Stimulated activated CD8-positive, alpha-beta memory T cell treated with anti-CD3 and anti-CD28 coated beads, Interleukin-4, amount 100 ng/mL, for 48 hours (primary cell): ENCODE measurements at regions not wholly inside any gene's neighbourhood (a gene's known extent, or its start where the extent isn't known, plus 50 kb on each side); places are given as distances from the start of the nearest gene placed in this dataset.
"Not testable (repeated sequence)": the region's sequence is repeated elsewhere in the genome, so short reads cannot be mapped to it uniquely, and the experiment has no call there.

ENCODE experiments used
- DNase-seq: peaks from one replicate; pipeline ENCODE4 v3.0.0-alpha.2; 2020

DNA sequence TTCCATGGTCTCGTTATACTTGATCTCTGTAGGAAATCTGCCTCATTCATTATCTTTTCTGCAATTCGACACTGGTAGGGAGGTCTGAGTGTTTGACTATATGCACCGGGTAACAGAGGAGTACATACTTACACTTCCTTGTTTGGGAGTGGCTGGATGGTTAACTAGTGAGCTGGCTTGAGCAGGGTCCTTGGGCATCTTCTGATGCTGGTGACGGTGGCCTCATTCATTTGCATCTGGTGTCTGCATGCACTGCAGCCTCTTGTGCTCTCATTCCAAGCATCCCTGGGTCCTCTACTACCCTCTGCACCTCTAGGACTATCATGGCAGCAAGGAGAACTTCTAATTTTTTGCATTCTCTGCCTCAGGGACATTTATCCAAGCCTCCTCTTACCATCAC lies 100.0 kb upstream of the TCF4 start:
- no peak for DNase-seq

DNA sequence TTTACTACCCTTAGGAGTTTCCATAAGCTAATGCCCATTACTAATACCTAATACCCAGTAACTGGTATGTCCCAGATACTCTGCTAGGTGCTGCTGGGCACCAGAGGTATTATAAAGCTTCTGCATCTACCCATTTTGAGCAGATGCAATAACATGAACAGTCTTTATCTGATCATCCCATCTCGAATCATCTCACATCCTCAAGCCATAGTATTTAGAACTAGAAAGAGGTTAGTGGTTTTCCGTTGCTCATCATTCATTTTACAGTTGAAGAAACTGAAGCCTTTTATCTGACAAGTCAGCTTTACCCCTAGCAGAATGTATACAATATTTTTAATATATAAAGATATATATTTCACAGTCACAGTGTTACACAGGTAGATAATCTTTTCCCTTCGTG lies 99.1 kb upstream of the TCF4 start:
- no peak for DNase-seq

DNA sequence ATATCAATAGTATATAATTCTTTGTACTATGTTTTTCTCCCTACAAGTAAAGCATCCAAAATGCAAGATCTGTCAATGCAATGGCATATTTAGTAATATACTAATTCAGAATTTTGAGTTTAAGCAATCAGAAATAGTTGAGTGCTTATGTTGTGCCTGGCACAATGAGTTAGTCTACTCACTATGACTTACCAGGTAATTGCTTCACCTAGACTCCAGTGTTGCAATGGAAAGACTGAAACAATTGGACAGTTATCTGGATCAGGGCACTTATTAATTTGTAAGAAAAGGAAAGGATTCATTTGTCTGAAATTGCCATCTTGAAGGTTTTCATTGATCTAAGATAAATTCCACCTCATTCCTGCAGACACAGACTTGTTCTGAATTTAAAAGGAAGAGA lies 97.6 kb upstream of the TCF4 start:
- no peak for DNase-seq

DNA sequence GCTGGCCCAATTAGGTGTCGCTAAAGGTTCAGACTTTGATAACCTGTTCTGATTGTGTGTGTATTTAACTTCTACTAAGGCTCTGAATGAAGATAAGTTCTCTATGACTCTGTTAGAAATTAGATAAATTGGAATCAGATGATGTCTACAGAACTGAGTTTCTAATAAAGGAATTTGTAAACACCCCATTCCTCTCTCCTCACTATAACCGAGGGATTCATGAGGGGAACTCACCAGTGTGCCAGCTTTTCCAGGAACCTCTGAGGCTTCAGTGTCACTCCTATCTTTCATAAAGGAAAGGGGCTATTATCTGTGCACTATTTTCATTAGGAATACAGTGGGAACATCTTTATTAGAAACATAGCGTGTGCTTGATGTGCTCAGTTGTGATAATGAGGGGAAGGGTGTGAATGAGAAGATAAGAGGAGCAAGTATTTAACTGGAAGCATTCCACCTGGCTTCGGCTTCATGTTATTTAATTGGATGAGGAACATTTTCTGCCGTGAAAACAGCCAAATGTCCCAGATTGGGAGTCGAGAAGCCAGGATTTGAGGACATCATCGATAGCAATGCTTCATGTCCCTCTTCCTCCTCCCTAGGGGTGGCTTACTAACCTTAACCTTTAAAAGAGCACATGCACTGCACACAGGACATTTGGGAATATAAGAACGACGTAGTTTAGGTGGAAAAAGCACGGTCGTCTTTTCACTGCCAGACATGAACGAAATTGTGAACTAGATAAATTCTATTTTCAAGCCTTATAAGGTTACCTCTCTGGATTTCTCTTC lies 84.8 kb upstream of the TCF4 start:
- no peak for DNase-seq

DNA sequence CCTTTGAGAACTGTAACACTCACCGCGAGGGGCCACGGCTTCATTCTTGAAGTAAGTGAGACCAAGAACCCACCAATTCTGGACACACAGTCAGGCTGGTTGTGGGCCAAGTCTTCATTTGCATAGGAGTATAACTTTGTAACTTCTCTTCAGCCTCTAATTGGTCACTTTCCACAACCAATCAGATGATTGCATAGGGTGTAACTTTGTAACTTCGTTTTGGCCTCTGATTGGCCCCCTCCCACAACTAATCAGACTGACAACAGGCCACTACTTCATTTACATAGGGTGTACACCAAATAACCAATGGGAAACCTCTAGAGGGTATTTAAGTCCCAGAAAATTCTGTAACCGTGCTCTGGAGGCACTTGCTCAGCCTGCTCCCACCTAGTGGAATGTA lies 77.5 kb upstream of the TCF4 start:
- DNase-seq = no peak

DNA sequence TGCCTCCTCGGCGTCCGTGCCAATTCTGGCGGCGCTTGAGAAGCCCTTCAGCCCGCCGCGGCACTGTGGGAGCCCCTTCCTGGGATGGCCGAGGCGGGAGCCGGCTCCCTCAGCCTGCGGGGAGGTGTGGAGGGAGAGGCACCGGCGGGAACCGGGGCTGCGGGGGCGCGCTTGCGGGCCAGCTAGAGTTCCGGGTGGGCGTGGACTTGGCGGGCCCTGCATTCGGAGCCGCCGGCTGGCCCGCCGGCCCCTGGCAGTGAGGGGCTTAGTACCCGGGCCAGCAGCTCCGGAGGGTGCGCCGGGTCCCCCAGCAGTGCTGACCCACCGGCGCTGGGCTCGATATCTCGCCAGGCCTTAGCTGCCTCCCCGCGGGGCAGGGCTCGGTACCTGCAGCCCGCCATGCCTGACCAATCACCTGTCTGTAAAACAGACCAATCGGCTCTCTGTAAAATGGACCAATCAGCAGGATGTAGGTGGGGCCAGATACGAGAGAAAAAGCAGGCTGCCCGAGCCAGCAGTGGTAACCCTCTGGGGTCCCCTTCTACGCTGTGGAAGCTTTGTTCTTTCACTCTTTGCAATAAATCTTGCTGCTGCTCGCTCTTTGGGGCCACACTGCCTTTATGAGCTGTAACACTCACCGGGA lies 76.9 kb upstream of the TCF4 start:
- not testable (repeated sequence) for DNase-seq

DNA sequence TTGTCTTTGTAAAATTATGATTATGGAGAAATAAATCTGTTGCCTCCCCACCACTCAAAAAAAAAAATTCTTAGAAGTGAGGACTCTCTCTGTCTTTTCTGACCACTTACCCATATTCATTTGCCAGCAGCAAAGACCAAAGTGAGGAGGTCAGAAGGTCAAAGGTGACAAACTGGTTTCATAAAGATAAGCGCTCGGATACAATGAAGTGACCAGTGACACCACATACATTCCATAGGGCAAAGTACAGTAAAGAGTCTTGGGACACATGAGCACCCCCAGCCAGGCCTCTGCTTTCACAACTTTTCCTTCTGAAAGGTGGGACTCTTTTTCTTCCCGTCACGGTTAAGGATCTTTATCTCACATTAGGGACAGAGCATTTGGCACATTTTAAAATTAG lies 75.9 kb upstream of the TCF4 start:
- no peak for DNase-seq

DNA sequence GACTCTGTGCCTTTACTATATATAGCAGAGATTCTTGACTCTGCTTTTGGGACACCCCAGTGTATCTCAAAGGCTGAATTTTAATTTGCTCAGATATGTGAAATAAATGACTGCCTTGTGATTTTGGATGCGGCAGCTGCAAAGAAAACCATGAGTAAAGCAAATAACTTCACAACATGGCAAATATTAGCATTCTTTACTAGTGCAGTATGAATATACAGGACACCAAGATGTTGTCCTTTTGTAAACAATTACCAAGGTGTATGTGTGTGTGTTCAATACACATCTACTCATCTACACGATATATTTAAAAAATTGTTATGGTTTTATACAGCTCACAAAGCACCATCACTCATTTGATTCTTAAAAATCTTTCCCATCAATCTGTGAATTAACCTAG lies 70.6 kb upstream of the TCF4 start:
- DNase-seq = no peak

DNA sequence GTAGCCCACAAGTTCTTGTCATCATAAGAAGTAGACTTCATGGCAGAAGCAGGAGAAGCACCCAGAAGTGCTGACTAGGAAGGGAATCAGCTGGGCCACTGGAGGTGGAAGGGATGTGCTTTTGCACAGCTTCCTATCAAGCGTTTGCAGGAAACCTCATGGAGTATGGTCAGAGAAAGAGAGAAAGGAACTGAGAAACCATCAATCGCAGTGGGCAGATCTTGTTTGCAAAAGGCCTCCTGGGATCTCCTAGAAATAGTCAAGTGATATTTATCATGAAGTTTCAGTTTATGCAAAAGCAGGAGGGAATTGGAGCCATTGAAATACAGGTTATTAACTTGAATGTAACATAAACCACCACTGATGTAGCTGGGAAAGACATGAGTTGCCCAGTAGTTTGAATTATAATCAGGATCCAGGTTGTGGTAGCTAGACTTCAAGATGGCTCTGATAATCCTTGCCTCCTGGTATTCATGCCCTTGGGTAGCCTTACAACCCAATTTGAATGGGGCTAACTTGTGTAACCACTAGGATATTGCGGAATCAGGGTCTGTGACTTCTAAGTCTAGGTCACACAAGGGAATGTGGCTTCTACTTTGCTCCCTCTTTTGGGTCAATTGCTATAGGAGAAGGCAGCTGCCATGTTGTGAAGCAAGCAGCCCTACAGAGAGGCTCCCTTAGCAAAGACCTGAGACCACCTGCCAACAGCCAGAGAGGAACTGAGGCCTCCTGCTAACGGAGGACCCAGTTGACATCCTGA lies 69.8 kb upstream of the TCF4 start:
- DNase-seq = no peak

DNA sequence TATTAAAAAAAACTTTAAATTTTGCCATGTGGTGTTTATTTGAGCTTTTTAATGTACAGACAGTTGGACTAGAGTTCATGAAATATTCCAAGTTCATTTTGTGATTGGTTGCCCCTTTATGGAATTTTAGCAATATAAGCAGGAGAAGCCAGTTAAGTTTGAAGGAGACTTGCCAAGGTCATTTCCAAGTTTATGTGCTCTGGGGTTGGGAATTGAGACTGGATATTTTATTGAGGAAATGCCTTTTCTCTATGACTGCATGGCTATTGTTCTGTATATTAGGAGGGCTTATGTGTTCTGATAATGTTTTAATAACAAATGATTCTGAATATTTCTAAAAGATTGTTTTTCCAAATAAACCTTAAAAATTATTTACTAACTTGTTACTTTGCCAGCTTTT lies 67.0 kb upstream of the TCF4 start:
- no peak for DNase-seq

DNA sequence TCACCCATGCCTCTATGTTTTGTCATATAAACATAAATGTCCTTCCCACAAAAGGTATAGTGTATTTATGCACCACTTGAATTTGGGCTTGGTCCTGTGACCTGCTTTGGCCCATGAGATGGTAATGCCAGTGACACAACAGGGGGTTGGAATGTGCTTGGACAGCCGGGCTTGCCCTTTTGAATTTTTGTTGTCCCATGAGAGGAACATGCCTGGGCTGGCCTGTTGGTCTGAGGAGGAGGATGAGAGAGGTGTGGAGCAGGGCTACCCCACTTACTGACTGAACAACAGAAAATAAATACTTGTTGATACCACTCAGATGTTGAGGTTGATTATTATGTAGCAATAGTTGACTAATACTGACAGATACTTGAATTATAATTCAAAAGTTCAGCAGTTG lies 63.2 kb upstream of the TCF4 start:
- no peak for DNase-seq

DNA sequence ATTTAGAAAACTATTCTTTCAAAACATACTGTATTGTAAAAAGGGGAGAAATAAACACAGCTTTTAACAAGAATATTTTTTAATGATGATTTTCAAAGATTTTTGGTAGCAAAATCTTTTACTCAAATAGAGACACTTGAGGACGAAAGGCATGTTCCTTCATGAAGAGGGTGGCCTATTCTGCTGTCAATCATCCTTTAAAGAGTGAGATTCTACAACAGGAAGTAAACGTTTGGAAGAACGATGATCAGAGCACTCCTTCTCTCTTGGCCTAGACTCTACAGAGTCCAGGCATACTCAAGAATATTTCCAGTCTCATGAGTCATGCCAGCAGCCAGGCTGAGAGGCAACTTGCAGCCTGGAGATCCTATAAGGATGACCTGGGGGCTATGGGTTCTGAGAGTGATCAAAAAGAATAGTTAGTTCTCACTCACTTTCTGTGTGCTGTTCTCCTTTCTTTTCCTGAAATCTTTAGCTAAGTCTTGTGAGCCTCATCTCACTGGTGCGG lies 62.4 kb upstream of the TCF4 start:
- DNase-seq = no peak

DNA sequence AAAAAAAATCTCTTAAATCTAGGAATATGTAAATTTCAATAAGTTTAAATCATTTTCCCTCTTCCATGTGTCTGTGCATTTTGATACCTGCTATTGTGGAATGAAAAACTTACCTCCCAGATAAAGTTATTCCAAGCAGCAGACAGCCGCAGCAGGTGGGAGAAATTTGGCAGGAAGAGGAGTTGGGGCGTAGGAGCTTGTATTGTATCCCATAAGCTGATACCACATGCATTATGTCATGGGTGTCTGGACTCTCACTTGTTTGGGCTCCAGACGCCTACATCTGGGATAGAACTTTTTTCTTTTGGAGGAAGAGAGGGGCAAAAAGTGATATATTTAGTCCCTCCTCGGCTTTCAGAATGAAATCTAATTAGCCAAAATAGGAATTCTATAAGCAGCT lies 59.3 kb upstream of the TCF4 start:
- no peak for DNase-seq

DNA sequence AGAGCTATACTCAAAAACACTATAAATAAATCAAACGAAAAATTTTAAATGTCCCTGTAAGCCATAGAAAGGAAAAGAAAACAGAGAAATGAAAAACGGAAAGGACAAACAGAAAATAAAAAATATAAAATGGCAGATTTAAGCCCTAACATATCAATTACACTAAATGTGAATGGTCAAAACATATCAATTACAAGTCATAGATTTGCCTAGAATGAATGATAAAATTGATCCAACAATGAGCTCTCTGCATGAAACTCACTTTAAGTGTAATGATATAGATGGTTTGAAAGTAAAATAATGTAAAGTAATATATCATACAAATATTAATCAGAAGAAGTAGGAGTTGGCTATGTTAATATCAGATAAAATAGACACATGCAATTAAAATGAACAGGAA lies 54.2 kb upstream of the TCF4 start:
- no peak for DNase-seq

DNA sequence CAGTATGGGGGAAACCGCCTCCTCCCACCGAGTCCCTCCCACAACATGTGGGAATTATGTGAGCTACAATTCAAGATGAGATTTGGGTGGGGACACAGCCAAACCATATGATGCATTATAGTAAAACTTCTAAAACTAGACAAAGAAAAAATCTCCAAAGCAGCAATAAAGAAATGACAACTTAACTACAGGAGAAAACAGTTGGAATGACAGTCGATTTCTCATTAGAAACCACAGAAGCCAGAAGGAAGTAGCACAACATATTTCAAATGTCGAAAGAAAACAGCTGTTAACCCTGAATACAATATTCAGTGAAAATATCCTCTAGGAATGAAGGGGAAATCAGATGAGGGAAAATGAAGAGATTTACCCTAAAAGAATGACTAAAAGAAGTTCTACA lies 53.5 kb upstream of the TCF4 start:
- no peak for DNase-seq
